SK-N-SH (cell line): ENCODE measurements at regions not wholly inside any gene's neighbourhood (a gene's known extent, or its start where the extent isn't known, plus 50 kb on each side); places are given as distances from the start of the nearest gene placed in this dataset.

ENCODE experiments used
- RFX5 ChIP-seq: IDR thresholded peaks from 2 replicates; pipeline ENCODE4 v1.6.1; 2012; ENCODE audit warnings: mild to moderate bottlenecking, improper control_type of control experiment, low read length
- TF ChIP-seq, protein P1 (sequence below): fragments of 200-600 bp; sonication (generic); IDR thresholded peaks from 2 replicates; pipeline ENCODE4 v1.6.1; 2017; ENCODE audit warnings: antibody characterized with exemption, mild to moderate bottlenecking, moderate library complexity

DNA sequence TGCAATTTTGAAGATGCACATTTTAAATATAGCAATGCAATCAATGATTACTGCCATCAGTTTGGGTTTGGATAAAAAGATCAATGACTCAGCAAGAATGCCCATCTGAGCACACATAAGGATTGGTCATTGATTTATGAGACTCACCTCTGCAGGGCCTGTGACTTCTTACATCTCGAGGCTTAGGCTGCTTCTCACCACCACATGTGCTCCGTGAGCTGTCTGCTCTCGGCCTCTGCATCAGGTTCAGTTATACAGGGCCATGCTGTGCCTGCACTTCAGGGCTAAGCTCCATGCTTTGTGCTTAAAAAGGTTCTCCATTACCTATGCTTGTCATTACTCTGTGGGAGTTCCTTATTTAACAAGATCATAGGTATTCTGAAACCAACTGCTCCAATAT lies 887.5 kb downstream of the DIPK2A start:
- TF ChIP-seq RFX5, result no peak
- TF ChIP-seq, protein P1, sequence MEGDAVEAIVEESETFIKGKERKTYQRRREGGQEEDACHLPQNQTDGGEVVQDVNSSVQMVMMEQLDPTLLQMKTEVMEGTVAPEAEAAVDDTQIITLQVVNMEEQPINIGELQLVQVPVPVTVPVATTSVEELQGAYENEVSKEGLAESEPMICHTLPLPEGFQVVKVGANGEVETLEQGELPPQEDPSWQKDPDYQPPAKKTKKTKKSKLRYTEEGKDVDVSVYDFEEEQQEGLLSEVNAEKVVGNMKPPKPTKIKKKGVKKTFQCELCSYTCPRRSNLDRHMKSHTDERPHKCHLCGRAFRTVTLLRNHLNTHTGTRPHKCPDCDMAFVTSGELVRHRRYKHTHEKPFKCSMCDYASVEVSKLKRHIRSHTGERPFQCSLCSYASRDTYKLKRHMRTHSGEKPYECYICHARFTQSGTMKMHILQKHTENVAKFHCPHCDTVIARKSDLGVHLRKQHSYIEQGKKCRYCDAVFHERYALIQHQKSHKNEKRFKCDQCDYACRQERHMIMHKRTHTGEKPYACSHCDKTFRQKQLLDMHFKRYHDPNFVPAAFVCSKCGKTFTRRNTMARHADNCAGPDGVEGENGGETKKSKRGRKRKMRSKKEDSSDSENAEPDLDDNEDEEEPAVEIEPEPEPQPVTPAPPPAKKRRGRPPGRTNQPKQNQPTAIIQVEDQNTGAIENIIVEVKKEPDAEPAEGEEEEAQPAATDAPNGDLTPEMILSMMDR, result no peak
